Smooth muscle cell (in vitro differentiated cells): ENCODE measurements at regions not wholly inside any gene's neighbourhood (a gene's known extent, or its start where the extent isn't known, plus 50 kb on each side); places are given as distances from the start of the nearest gene placed in this dataset.

Experiments
- DNase-seq: peaks from one replicate; lab custom pipeline; 2025; ENCODE audit not compliant: unreplicated experiment; lab: John Stamatoyannopoulos, UW
- H2AFZ ChIP-seq: fragments of 200-600 bp; sonication (generic); 2 replicates; pipeline ENCODE4 v1.6.0; 2016; ENCODE audit warnings: antibody characterized with exemption, low read depth, mild to moderate bottlenecking
- H3F3A ChIP-seq: fragments of 200-600 bp; sonication (generic); 2 replicates; pipeline ENCODE4 v1.6.0; 2017; ENCODE audit warnings: antibody characterized with exemption, low read depth
- H3K27ac ChIP-seq: fragments of 200-600 bp; sonication (generic); 2 replicates; pipeline ENCODE4 v1.5.1; 2016; ENCODE audit warnings: low read depth, mild to moderate bottlenecking
- H3K27me3 ChIP-seq: fragments of 200-600 bp; sonication (generic); 2 replicates; pipeline ENCODE4 v1.6.1; 2016; ENCODE audit warnings: low read depth, mild to moderate bottlenecking
- H3K36me3 ChIP-seq: fragments of 200-600 bp; sonication (generic); 2 replicates; pipeline ENCODE4 v1.5.1; 2016; ENCODE audit warnings: low read depth
- H3K4me1 ChIP-seq: fragments of 200-600 bp; sonication (generic); 2 replicates; pipeline ENCODE4 v1.5.1; 2016; ENCODE audit warnings: low read depth
- H3K4me2 ChIP-seq: fragments of 200-600 bp; sonication (generic); 2 replicates; pipeline ENCODE4 v1.6.0; 2016; ENCODE audit warnings: mild to moderate bottlenecking
- H3K4me3 ChIP-seq: fragments of 200-600 bp; sonication (generic); 2 replicates; pipeline ENCODE4 v1.5.1; 2016; ENCODE audit warnings: mild to moderate bottlenecking
- H3K79me2 ChIP-seq: fragments of 200-600 bp; sonication (generic); 2 replicates; pipeline ENCODE4 v1.6.0; 2016; ENCODE audit warnings: low read depth, mild to moderate bottlenecking
- H3K9ac ChIP-seq: fragments of 200-600 bp; sonication (generic); 2 replicates; pipeline ENCODE4 v1.6.0; 2016; ENCODE audit warnings: low read depth
- H3K9me3 ChIP-seq: fragments of 200-600 bp; sonication (generic); replicated peaks from 2 replicates; pipeline ENCODE4 v1.5.1; 2016; ENCODE audit warnings: low read depth
- H4K20me1 ChIP-seq: fragments of 200-600 bp; sonication (generic); 2 replicates; pipeline ENCODE4 v1.6.0; 2016; ENCODE audit warnings: low read depth
- WGBS: methylation state at CpG from one replicate; pipeline ENCODE4 v1.1.7; 2016; ENCODE audit warnings: low lambda C conversion rate; 5-methylcytosine and 5-hydroxymethylcytosine counted together
- TF ChIP-seq, protein P1 (sequence below): fragments of 200-600 bp; sonication (generic); IDR thresholded peaks from 2 replicates; pipeline ENCODE4 v1.5.1; 2017; ENCODE audit warnings: borderline replicate concordance, mild to moderate bottlenecking, antibody characterized with exemption; ENCODE audit not compliant: insufficient read depth, poor library complexity, severe bottlenecking

DNA sequence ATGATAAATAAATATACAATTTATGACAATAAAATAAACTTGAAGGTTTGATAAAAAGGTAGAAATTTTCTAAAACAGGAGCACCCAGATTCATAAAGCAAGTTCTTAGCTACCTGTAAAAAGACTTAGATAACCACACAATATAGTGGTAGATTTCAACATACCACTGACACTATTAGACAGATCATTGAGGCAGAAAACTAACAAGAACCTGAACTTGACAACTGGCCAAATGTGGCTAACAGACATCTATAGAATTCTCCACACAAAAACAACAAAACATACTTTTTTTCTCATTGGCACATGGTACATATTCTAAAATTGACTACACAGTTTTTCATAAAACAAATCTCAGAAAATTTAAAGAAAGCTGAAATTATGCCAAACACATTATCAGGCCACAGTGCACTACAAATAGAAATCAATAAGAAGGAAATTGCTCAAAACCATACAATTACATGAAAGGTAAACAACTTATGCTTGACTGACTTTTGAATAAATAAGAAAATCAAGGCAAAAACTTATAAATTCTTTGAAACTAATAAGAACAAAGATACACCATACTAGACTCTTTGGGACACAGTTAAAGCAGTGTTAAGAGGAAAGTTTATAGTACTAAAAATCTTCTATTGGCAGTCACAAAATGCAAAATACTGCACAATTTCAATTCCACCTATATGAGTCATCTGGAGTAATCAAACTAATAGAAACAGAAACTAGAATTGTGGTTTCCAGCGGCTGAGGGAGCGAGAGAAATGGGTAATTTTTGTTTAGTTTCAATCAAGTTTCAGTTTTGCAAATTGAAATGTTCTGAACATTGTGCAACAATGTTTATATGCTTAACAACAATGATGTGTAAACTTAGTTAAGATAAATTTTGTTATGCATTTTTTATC, 925.6 kb downstream of the SH3BGRL start:
- Histone ChIP-seq H4K20me1 (no peaks in the 10 kb centered on the region), H3K79me2 (no peaks in the 10 kb centered on the region), H3K9ac (no peak overlapping the region), H2AFZ (no peak overlapping the region), H3K9me3 (peaks cover 4% of the 10 kb centered on the region), H3K4me2 (no peak overlapping the region), H3K27ac (no peak overlapping the region), H3F3A (no peaks in the 10 kb centered on the region), H3K36me3 (no peaks in the 10 kb centered on the region), H3K27me3 (no peaks in the 10 kb centered on the region), H3K4me1 (no peaks in the 10 kb centered on the region), H3K4me3 (no peak overlapping the region)
- TF ChIP-seq, protein P1, sequence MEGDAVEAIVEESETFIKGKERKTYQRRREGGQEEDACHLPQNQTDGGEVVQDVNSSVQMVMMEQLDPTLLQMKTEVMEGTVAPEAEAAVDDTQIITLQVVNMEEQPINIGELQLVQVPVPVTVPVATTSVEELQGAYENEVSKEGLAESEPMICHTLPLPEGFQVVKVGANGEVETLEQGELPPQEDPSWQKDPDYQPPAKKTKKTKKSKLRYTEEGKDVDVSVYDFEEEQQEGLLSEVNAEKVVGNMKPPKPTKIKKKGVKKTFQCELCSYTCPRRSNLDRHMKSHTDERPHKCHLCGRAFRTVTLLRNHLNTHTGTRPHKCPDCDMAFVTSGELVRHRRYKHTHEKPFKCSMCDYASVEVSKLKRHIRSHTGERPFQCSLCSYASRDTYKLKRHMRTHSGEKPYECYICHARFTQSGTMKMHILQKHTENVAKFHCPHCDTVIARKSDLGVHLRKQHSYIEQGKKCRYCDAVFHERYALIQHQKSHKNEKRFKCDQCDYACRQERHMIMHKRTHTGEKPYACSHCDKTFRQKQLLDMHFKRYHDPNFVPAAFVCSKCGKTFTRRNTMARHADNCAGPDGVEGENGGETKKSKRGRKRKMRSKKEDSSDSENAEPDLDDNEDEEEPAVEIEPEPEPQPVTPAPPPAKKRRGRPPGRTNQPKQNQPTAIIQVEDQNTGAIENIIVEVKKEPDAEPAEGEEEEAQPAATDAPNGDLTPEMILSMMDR, result no peak
- WGBS, result 76% methylated on average over 2 of the region's 2 CpGs
- DNase-seq, result no peak

DNA sequence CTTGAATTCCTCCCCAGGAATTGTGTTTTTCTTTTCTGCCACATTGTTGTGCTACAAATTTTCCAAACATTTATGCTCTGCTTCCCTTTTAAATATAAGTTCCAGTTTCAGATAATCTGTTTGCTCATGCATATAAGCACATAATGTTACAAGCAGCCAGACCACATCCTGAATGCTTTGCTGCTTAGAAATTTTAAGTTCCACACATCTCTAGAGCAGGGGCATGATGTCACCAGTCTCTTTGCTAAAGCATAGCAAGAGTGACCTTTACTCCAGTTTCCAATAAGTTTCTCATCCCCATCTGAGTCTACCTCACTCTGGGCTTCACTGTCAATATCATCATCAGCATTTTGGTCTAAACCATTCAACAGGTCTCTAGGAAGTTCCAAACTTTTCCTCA, 932.5 kb downstream of the SH3BGRL start:
- H3K36me3 ChIP-seq, result no peaks in the 10 kb centered on the region
- H3K9me3 ChIP-seq, result peaks cover 4% of the 10 kb centered on the region
- no peak overlapping the region for H3K9ac ChIP-seq
- no peak overlapping the region for H2AFZ ChIP-seq
- TF ChIP-seq, protein P1, result no peak
- H3K4me2 ChIP-seq, result no peak overlapping the region
- no peaks in the 10 kb centered on the region for H3K79me2 ChIP-seq
- no peaks in the 10 kb centered on the region for H4K20me1 ChIP-seq
- H3K27me3 ChIP-seq, result no peaks in the 10 kb centered on the region
- H3K4me1 ChIP-seq, result no peaks in the 10 kb centered on the region
- H3F3A ChIP-seq, result no peaks in the 10 kb centered on the region
- DNase-seq, result no peak
- H3K27ac ChIP-seq, result no peak overlapping the region
- no peak overlapping the region for H3K4me3 ChIP-seq

DNA sequence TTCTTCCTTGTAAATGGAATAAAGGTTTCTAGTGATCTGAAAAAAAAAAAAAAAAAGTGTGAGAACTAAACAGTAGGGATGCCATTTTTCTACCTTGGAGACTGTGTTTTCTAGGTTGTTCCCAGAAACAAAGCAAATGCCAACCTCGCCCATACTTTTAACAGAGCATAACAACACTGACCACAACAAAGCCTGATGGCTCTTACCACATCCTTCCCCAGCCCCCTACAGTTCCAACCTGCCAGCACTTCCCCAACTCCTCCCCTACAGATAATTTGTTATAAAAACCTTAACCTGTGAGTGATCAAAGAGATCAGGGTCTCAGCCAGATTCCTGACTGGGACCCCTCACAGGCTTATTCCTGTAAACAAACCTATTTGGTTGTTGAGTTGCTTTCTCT, 940.0 kb downstream of the SH3BGRL start:
- Histone ChIP-seq H3K4me1 (no peaks in the 10 kb centered on the region), H3F3A (no peaks in the 10 kb centered on the region), H3K9me3 (peaks cover 3% of the 10 kb centered on the region), H4K20me1 (no peaks in the 10 kb centered on the region), H3K9ac (no peak overlapping the region), H2AFZ (no peak overlapping the region), H3K4me3 (no peak overlapping the region), H3K4me2 (no peak overlapping the region), H3K27ac (no peak overlapping the region), H3K27me3 (no peaks in the 10 kb centered on the region), H3K79me2 (no peaks in the 10 kb centered on the region), H3K36me3 (no peaks in the 10 kb centered on the region)
- DNase-seq, result no peak
- TF ChIP-seq, protein P1, result no peak
- WGBS, result 59% methylated on average over 1 of the region's 1 CpG

DNA sequence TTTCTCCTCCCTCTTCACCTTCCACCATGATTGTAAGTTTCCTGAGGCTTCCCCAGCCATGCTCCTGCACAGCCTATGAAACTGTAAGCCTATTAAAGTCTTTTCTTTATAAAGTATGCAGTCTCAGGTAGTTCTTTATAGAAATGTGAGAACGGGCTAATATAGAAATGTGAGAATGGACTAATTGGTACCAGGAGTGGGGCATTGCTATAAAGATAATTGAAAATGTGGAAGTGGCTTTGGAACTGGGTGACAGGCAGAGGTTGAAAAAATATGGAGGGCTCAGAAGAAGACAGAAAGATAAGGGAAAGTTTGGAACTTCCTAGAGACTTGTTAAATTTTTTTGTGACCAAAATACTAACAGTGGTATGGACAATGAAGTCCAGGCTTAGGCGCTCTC, 959.3 kb downstream of the SH3BGRL start:
- Histone ChIP-seq H3K36me3 (no peaks in the 10 kb centered on the region), H3K9me3 (peaks cover 8% of the 10 kb centered on the region), H2AFZ (no peak overlapping the region), H4K20me1 (no peaks in the 10 kb centered on the region), H3K27me3 (no peaks in the 10 kb centered on the region), H3K4me3 (no peak overlapping the region), H3K4me1 (no peaks in the 10 kb centered on the region), H3K27ac (no peak overlapping the region), H3F3A (no peaks in the 10 kb centered on the region), H3K4me2 (no peak overlapping the region), H3K79me2 (no peaks in the 10 kb centered on the region), H3K9ac (no peak overlapping the region)
- no peak for DNase-seq
- 82% methylated on average over 2 of the region's 2 CpGs for WGBS
- TF ChIP-seq, protein P1, result no peak
